Heart left ventricle (tissue), 16 donors: ENCODE measurements at regions not wholly inside any gene's neighbourhood (a gene's known extent, or its start where the extent isn't known, plus 50 kb on each side); places are given as distances from the start of the nearest gene placed in this dataset.
"Not testable (repeated sequence)": the region's sequence is repeated elsewhere in the genome, so short reads cannot be mapped to it uniquely, and the experiment has no call there.

Experiments
- ATAC-seq, 4 donors: fragments of 200-7000 bp; cut with Tn5 transposase; one replicate each; pipeline ENCODE4 v1.9.1; 2020 to 2022; ENCODE audit warnings: moderate library complexity in 4 of 4, mild to moderate bottlenecking in 3 of 4, moderate number of reproducible peaks in 1 of 4
- DNase-seq, 5 donors: peaks; one replicate each; pipeline ENCODE4 v3.0.0-alpha.2; 2020
- H3K27ac ChIP-seq, 12 donors: fragments of 200-600 bp; sonication (generic) in 4 of 12; one replicate each; pipeline versions ENCODE4 v1.5.0 to v1.8.0; 2016 to 2022; ENCODE audit warnings: mild to moderate bottlenecking in 2 of 12
- H3K27me3 ChIP-seq, 9 donors: fragments of 200-600 bp; sonication (generic) in 2 of 9; one replicate each; pipeline versions ENCODE4 v1.5.1 to v1.8.0; 2016 to 2022; ENCODE audit warnings: mild to moderate bottlenecking in 3 of 9
- H3K36me3 ChIP-seq, 9 donors: fragments of 200-600 bp; sonication (generic) in 2 of 9; one replicate each; pipeline versions ENCODE4 v1.5.0 to v1.8.0; 2018 to 2022; ENCODE audit warnings: mild to moderate bottlenecking in 2 of 9
- H3K4me1 ChIP-seq, 12 donors: fragments of 200-600 bp; sonication (generic) in 4 of 12; one replicate each; pipeline versions ENCODE4 v1.5.0 to v1.8.0; 2016 to 2022; ENCODE audit warnings: mild to moderate bottlenecking in 3 of 12
- H3K4me3 ChIP-seq, 12 donors: fragments of 200-600 bp; sonication (generic) in 4 of 12; one replicate each; pipeline versions ENCODE4 v1.5.0 to v1.8.0; 2017 to 2022; ENCODE audit warnings: mild to moderate bottlenecking in 9 of 12, moderate library complexity in 4 of 12
- H3K9me3 ChIP-seq, 12 donors: fragments of 200-600 bp; sonication (generic) in 4 of 12; one replicate each; pipeline versions ENCODE4 v1.5.0 to v1.8.0; 2016 to 2022; ENCODE audit warnings: mild to moderate bottlenecking in 1 of 12
- POLR2A ChIP-seq, 2 donors: fragments of 450-650 bp; IDR thresholded peaks; one replicate each; pipeline ENCODE4 v1.6.1; 2017; ENCODE audit warnings: antibody characterized with exemption in 2 of 2, mild to moderate bottlenecking in 2 of 2, moderate library complexity in 2 of 2
- WGBS, 4 donors: extraction: QIAGEN DNeasy Blood & Tissue Kit in 2 of 4; methylation state at CpG; one replicate each; pipeline versions ENCODE4 v1.1.5 to v1.1.7; 2013 to 2018; 5-methylcytosine and 5-hydroxymethylcytosine counted together
- intact Hi-C, 10 donors: fragments of 100-400 bp; cut with DNase I; formaldehyde crosslinking; loops; one replicate each; pipeline versions ENCODE4 v1.11.1 to v1.14.2; 2022
- TF ChIP-seq, protein P1 (sequence below), 12 donors: fragments of 200-600 bp; sonication (generic) in 4 of 12; IDR thresholded peaks; one replicate each; pipeline versions ENCODE4 v1.5.0 to v1.8.0; 2018 to 2022; ENCODE audit warnings: antibody characterized with exemption in 12 of 12, mild to moderate bottlenecking in 5 of 12
- donor health status: ischemic (EF 13 %, LVEDD 7.1; RV severe dilation, severe dysfunction).
- donor health status: healthy with polysubstance abuse.
- donor health status: DM: no; HTN: yes; CAD: no.
- donor health status: DM: no; HTN: no; CAD: no.
- donor health status: ischemic (EF 25% LVEDD 6.9; RV normal size, moderate dysfunction).
- donor health status: ischemic (EF 25% LVEDD 5.7; RV mildly dilated, moderate dysfunction).
- donor health status: healthy.
- donor health status: DM: yes; HTN: yes; CAD: no.
- donor health status: ischemic (EF 35%, LVEDD 5.7; RV mildly dilated, moderate dysfunction).
- donor health status: nonischemic (EF 11% LVEDD 7.7; RV severe dilation, severe dysfunction).
- donor health status: DM: yes; HTN: yes; CAD: no.
- donor health status: PGD.
- donor health status: ischemic (EF 29% LVEDD 5.4; RV normal size, mild dysfunction).
- donor health status: nonischemic (EF 23%, LVEDD 6.1; RV moderate dilation, normal function).

GRCh38 chr2:15693926-15694588 is 102.4 kb downstream of the DDX1 start:
- 67 to 73% (median 71%) methylated on average over 16 of the region's 16 CpGs for WGBS, 4 donors
- DNase-seq (no peak), ATAC-seq (no peak)
- Histone ChIP-seq H3K27me3 (peaks cover 0 to 3% (median 0%) of the 10 kb centered on the region in 9 donors), H3K9me3 (no peaks in the 10 kb centered on the region), H3K27ac (no peak overlapping the region), H3K4me1 (no peaks in the 10 kb centered on the region), H3K36me3 (no peaks in the 10 kb centered on the region), H3K4me3 (no peak overlapping the region)
- intact Hi-C loops: no loop called here
- TF ChIP-seq POLR2A (IDR thresholded peaks at IDR 0.05): no peak
- TF ChIP-seq, protein P1, sequence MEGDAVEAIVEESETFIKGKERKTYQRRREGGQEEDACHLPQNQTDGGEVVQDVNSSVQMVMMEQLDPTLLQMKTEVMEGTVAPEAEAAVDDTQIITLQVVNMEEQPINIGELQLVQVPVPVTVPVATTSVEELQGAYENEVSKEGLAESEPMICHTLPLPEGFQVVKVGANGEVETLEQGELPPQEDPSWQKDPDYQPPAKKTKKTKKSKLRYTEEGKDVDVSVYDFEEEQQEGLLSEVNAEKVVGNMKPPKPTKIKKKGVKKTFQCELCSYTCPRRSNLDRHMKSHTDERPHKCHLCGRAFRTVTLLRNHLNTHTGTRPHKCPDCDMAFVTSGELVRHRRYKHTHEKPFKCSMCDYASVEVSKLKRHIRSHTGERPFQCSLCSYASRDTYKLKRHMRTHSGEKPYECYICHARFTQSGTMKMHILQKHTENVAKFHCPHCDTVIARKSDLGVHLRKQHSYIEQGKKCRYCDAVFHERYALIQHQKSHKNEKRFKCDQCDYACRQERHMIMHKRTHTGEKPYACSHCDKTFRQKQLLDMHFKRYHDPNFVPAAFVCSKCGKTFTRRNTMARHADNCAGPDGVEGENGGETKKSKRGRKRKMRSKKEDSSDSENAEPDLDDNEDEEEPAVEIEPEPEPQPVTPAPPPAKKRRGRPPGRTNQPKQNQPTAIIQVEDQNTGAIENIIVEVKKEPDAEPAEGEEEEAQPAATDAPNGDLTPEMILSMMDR (IDR thresholded peaks at IDR 0.05): no peak

- no peak for TF ChIP-seq POLR2A (IDR thresholded peaks at IDR 0.05)
- TF ChIP-seq, protein P1 (IDR thresholded peaks at IDR 0.05): no peak
- intact Hi-C loops: no loop called here
- ATAC-seq: no peak
- 87 to 90% (median 89%) methylated on average over 7 of the region's 7 CpGs for WGBS, 4 donors
- no peak overlapping the region for H3K27ac ChIP-seq
- peaks cover 0 to 3% (median 0%) of the 10 kb centered on the region in 9 donors for H3K27me3 ChIP-seq
- no peaks in the 10 kb centered on the region for H3K4me1 ChIP-seq
- no peaks in the 10 kb centered on the region for H3K36me3 ChIP-seq
- no peaks in the 10 kb centered on the region for H3K9me3 ChIP-seq
- no peak for DNase-seq
- no peak overlapping the region for H3K4me3 ChIP-seq
Measured at GRCh38 chr2:15694589-15694986, 102.9 kb downstream of the DDX1 start.

DNA sequence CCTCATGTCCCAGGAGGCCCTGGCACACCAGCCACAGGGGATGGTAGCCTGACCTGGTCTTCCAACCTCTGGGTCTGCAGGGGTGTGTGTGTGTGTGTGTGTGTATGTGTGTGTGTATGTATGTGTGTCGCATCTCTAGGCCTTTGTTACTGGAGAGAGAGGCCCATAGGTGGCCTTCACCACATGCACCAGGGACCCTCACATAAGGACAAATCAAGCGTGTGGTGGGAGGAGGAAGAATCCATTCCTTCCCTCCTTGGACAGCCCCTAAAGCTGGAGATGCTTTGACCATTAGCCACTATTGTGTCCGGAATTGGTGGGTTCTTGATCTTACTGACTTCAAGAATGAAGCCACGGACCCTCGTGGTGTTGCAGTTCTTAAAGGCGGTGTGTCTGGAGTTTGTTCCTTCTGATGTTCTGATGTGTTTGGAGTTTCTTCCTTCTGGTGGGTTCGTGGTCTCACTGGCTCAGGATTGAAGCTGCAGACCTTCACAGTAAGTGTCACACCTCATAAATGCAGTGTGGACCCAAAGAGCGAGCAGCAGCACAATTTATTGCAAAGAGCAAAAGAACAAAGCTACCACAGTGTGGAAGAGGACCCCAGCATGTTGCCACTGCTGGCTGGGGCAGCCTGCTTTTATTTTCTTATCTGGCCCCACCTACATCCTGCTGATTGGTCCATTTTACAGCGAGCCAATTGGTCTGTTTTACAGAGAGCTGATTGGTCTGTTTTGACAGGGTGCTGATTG is 104.1 kb downstream of the DDX1 start:
- DNase-seq (no peak), ATAC-seq (no peak)
- Histone ChIP-seq H3K9me3 (no peaks in the 10 kb centered on the region), H3K4me3 (no peak overlapping the region), H3K36me3 (no peaks in the 10 kb centered on the region), H3K27ac (no peak overlapping the region), H3K27me3 (peaks cover 0 to 1% (median 0%) of the 10 kb centered on the region in 9 donors), H3K4me1 (peaks cover 0 to 8% (median 0%) of the 10 kb centered on the region in 12 donors)
- TF ChIP-seq POLR2A (IDR thresholded peaks at IDR 0.05): no peak
- TF ChIP-seq, protein P1 (IDR thresholded peaks at IDR 0.05): no peak
- WGBS, 4 donors: 75 to 98% (median 86%) methylated on average over 9 of the region's 9 CpGs
- intact Hi-C loops: no loop called here

DNA sequence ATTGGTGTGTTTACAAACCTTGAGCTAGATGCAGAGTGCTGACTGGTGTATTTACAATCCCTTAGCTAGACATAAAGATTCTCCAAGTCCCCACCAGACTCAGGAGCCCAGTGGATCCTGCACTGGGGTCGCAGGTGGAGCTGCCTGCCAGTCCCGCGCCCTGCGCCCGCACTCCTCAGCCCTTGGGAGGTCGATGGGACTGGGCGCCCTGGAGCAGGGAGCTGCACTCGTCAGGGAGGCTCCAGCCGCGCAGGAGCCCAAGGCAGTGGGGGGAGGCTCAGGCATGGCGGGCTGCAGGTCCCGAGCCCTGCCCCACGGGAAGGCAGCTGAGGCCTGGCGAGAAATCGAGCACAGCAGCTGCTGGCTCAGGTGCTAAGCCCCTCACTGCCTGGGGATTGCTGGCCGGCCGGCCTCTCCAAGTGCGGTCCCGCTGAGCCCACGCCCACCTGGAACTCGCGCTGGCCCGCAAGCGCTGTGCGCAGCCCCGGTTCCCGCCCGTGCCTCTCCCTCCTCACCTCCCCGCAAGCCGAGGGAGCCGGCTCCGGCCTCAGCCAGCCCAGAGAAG is 105.0 kb downstream of the DDX1 start:
- intact Hi-C loops, H3K9me3 ChIP-seq, H3K36me3 ChIP-seq, H3K4me3 ChIP-seq, ATAC-seq, H3K27ac ChIP-seq, H3K27me3 ChIP-seq, DNase-seq: not testable (repeated sequence)
- H3K4me1 ChIP-seq: peaks cover 0 to 12% (median 0%) of the 10 kb centered on the region in 12 donors
- WGBS, 4 donors: 79 to 97% (median 89%) methylated on average over 19 to 32 of the region's 32 CpGs
